HepG2 (cell line): ENCODE measurements at regions not wholly inside any gene's neighbourhood (a gene's known extent, or its start where the extent isn't known, plus 50 kb on each side); places are given as distances from the start of the nearest gene placed in this dataset.

Source experiments
- ATAC-seq: fragments of 200-7000 bp; cut with Tn5 transposase; 3 replicates; pipeline ENCODE4 v1.9.1; 2020; ENCODE audit warnings: mild to moderate bottlenecking, moderate library complexity
- BruUV-seq: library from RNA; stranded (reverse); fragments of 400-500 nt; replicated peaks from 2 replicates; lab custom pipeline; 2021; lab: Mats Ljungman, UMichigan
- CTCF ChIA-PET: fragments of 300-600 bp; formaldehyde crosslinking; extraction: SDS; loops from one replicate; lab custom pipeline; 2021; ENCODE audit warnings: low total read pairs, inconsistent platforms, low intra/inter-chr PET ratio; lab: Yijun Ruan, JAX
- POLR2A ChIA-PET: fragments of 350-600 bp; sonication (Branson Sonifier 250); formaldehyde crosslinking; loops from one replicate; lab custom pipeline; 2020; ENCODE audit warnings: antibody characterized with exemption, inconsistent platforms; lab: Yijun Ruan, JAX
- DNase-seq: peaks from one replicate; pipeline ENCODE4 v3.0.0-alpha.2; 2015; ENCODE audit warnings: low spot score
- FAIRE-seq: peaks from 3 replicates; lab custom pipeline; 2011; peaks lifted over from hg19 to GRCh38; lab: Jason Lieb, UNC
- H2AFZ ChIP-seq: one replicate; pipeline ENCODE4 v1.6.1; 2011; ENCODE audit warnings: low read length, inconsistent platforms
- H3K27ac ChIP-seq: fragments of 300-600 bp; 3 replicates; pipeline ENCODE4 v1.8.0; 2011; ENCODE audit warnings: mixed run types, mild to moderate bottlenecking, mixed read lengths, low read length, inconsistent platforms; ENCODE audit not compliant: insufficient read depth; ENCODE audit errors: extremely low read length
- H3K27me3 ChIP-seq, 2 experiments: fragments of 200-600 bp in 1 of 2; 2 replicates in 1 of 2; 3 replicates in 1 of 2; pipeline versions ENCODE4 v1.6.0 to v1.8.0; 2011; ENCODE audit warnings: low read length in 2 of 2, mild to moderate bottlenecking in 2 of 2, moderate library complexity in 2 of 2, inconsistent platforms in 1 of 2; ENCODE audit not compliant: insufficient read depth in 2 of 2, control insufficient read depth in 1 of 2
- H3K36me3 ChIP-seq, 2 experiments: fragments of 200-600 bp in 1 of 2; replicated peaks in 1 of 2; 2 replicates in 1 of 2; 3 replicates in 1 of 2; pipeline versions ENCODE4 v1.5.1 to v1.8.0; 2011; ENCODE audit warnings: low read length in 2 of 2, inconsistent platforms in 1 of 2; ENCODE audit not compliant: insufficient read depth in 2 of 2, control insufficient read depth in 1 of 2
- H3K4me1 ChIP-seq: 2 replicates; pipeline ENCODE4 v1.5.1; 2012; ENCODE audit warnings: low read length, inconsistent platforms; ENCODE audit not compliant: insufficient read depth
- H3K4me2 ChIP-seq: 2 replicates; pipeline ENCODE4 v1.6.0; 2011; ENCODE audit warnings: low read depth, low read length, inconsistent platforms
- H3K4me3 ChIP-seq, 3 experiments: fragments of 200-600 bp in 1 of 3; sonication (generic), shearing (Covaris generic) in 1 of 3; replicated peaks in 1 of 3; 2 replicates each; pipeline ENCODE4 v1.5.1; 2011 to 2016; ENCODE audit warnings: low read length in 3 of 3, inconsistent platforms in 2 of 3, low read depth in 2 of 3, mild to moderate bottlenecking in 2 of 3, control low read depth in 1 of 3, mixed read lengths in 1 of 3; ENCODE audit not compliant: insufficient read depth in 1 of 3
- H3K79me2 ChIP-seq: one replicate; pipeline ENCODE4 v1.6.1; 2011; ENCODE audit warnings: low read length, inconsistent platforms; ENCODE audit not compliant: insufficient read depth
- H3K9ac ChIP-seq: 2 replicates; pipeline ENCODE4 v1.6.0; 2011; ENCODE audit warnings: mild to moderate bottlenecking, low read depth, low read length, inconsistent platforms; ENCODE audit not compliant: insufficient read depth
- H3K9me3 ChIP-seq: 2 replicates; pipeline ENCODE4 v1.5.1; 2012; ENCODE audit warnings: mild to moderate bottlenecking, low read length
- H4K20me1 ChIP-seq: 2 replicates; pipeline ENCODE4 v1.6.0; 2011; ENCODE audit warnings: inconsistent platforms, mild to moderate bottlenecking, low read length, moderate library complexity; ENCODE audit not compliant: insufficient read depth
- EEA1 ChIP-seq: sonication (generic); formaldehyde crosslinking; IDR thresholded peaks from 2 replicates; pipeline ENCODE4 v1.5.1; 2020; ENCODE audit warnings: mild to moderate bottlenecking, missing genetic modification reagents, borderline replicate concordance
- ELF3 ChIP-seq: IDR thresholded peaks from 2 replicates; pipeline ENCODE4 v1.6.1; 2016; ENCODE audit warnings: missing genetic modification reagents, missing compliant biosample characterization
- FUBP1 ChIP-seq: sonication (generic); formaldehyde crosslinking; IDR thresholded peaks from 2 replicates; pipeline ENCODE4 v1.5.1; 2020; ENCODE audit warnings: missing genetic modification reagents, mild to moderate bottlenecking, borderline replicate concordance
- GATA4 ChIP-seq: sonication (generic); IDR thresholded peaks from 2 replicates; pipeline ENCODE4 v1.6.1; 2016; ENCODE audit warnings: antibody characterized with exemption, low read depth, borderline replicate concordance
- KDM4B ChIP-seq: sonication (generic); formaldehyde crosslinking; IDR thresholded peaks from 2 replicates; pipeline ENCODE4 v1.4.0; 2020; ENCODE audit warnings: missing genetic modification reagents
- KDM6A ChIP-seq: IDR thresholded peaks from 2 replicates; pipeline ENCODE4 v1.6.1; 2016; ENCODE audit warnings: low read depth
- TBX3 ChIP-seq: fragments of 450-650 bp; IDR thresholded peaks from 2 replicates; pipeline ENCODE4 v1.6.1; 2017; ENCODE audit warnings: antibody characterized with exemption, mild to moderate bottlenecking, inconsistent platforms, borderline replicate concordance
- TCF12 ChIP-seq, 2 experiments: fragments of 450-650 bp in 1 of 2; sonication (generic) in 1 of 2; formaldehyde crosslinking in 1 of 2; IDR thresholded peaks; 2 replicates each; pipeline versions ENCODE4 v1.6.1 to v1.8.0; 2017 to 2022; ENCODE audit warnings: antibody characterized with exemption in 1 of 2, mild to moderate bottlenecking in 1 of 2, missing genetic modification reagents in 1 of 2, moderate library complexity in 1 of 2
- TFAP4 ChIP-seq: sonication (generic); IDR thresholded peaks from 2 replicates; pipeline ENCODE4 v1.6.1; 2016; ENCODE audit warnings: low read depth, borderline replicate concordance
- ZFX ChIP-seq: sonication (generic); formaldehyde crosslinking; IDR thresholded peaks from 2 replicates; pipeline ENCODE4 v1.4.0; 2020; ENCODE audit warnings: mild to moderate bottlenecking, low read depth, missing genetic modification reagents, moderate library complexity
- ZNF512 ChIP-seq: sonication (generic); formaldehyde crosslinking; IDR thresholded peaks from 2 replicates; pipeline ENCODE4 v1.4.0; 2020; ENCODE audit warnings: mild to moderate bottlenecking, missing genetic modification reagents
- ZNF816 ChIP-seq: sonication (generic); formaldehyde crosslinking; IDR thresholded peaks from 2 replicates; pipeline ENCODE4 v1.8.0; 2022; ENCODE audit warnings: missing genetic modification reagents, mild to moderate bottlenecking, borderline replicate concordance
- ZSCAN22 ChIP-seq: sonication (generic); formaldehyde crosslinking; IDR thresholded peaks from 2 replicates; pipeline ENCODE4 v1.4.0; 2020; ENCODE audit warnings: mild to moderate bottlenecking, missing genetic modification reagents
- WGBS: methylation state at CpG from one replicate; pipeline ENCODE4 v1.1.6; 2017; ENCODE audit warnings: low lambda C conversion rate; 5-methylcytosine and 5-hydroxymethylcytosine counted together
- in situ Hi-C: cut with HindIII; loops from 2 replicates; pipeline ENCODE4 v1.10.0; 2017; ENCODE audit warnings: low pct_unique_long_range_greater_than_20kb; ENCODE audit not compliant: extremely low pct_ligation_motif_present
- intact Hi-C: fragments of 100-400 bp; cut with micrococcal nuclease; formaldehyde crosslinking; loops from one replicate; pipeline ENCODE4 v1.10.0; 2022; ENCODE audit not compliant: unreplicated experiment

GRCh38 chr21:22342889-22343288, 1344.7 kb downstream of the NCAM2 start:
- Histone ChIP-seq H3K36me3 (no peaks in the 10 kb centered on the region), H3K79me2 (no peaks in the 10 kb centered on the region), H3K9ac (no peak overlapping the region), H3K4me1 (no peaks in the 10 kb centered on the region), H3K9me3 (peaks cover 98% of the 10 kb centered on the region), H3K27ac (no peak overlapping the region), H3K27me3 (no peaks in the 10 kb centered on the region), H4K20me1 (no peaks in the 10 kb centered on the region), H3K4me2 (no peak overlapping the region)
- ChIA-PET POLR2A (no interaction called here), CTCF (no interaction called here)
- ATAC-seq (no peak), DNase-seq (no peak)
- in situ Hi-C loops (no loop called here), intact Hi-C loops (no loop called here)
- WGBS: 0% methylated on average over 1 of the region's 1 CpG
- no TSS peak for BruUV-seq
- no peak for TF ChIP-seq ZSCAN22
- no peak for TF ChIP-seq ZNF512 (CRISPR knock-in tag)
- TF ChIP-seq ZFX (CRISPR knock-in tag): no peak
- no peak for TF ChIP-seq ELF3
- no peak for TF ChIP-seq TFAP4
- no peak for TF ChIP-seq ZNF816 (CRISPR knock-in tag)
- no peak for TF ChIP-seq KDM6A (CRISPR knock-in tag)
- no peak for TF ChIP-seq TCF12 (IDR thresholded peaks at IDR 0.05)
- no peak for TF ChIP-seq TCF12 (CRISPR knock-in tag; IDR thresholded peaks at IDR 0.05)
- TF ChIP-seq GATA4: no peak
- no peak for TF ChIP-seq TBX3
- no peak for TF ChIP-seq KDM4B (CRISPR knock-in tag)
- no peak for TF ChIP-seq EEA1
- TF ChIP-seq FUBP1: no peak
- TF ChIP-seq, all 625 proteins: peak for 0
- Histone ChIP-seq H3K4me3 (no peak overlapping the region), H2AFZ (no peak overlapping the region)
- FAIRE-seq: no peak
